ENCODE measurements at regions not wholly inside any gene's neighbourhood (a gene's known extent, or its start where the extent isn't known, plus 50 kb on each side); places are given as distances from the start of the nearest gene placed in this dataset.

DNA sequence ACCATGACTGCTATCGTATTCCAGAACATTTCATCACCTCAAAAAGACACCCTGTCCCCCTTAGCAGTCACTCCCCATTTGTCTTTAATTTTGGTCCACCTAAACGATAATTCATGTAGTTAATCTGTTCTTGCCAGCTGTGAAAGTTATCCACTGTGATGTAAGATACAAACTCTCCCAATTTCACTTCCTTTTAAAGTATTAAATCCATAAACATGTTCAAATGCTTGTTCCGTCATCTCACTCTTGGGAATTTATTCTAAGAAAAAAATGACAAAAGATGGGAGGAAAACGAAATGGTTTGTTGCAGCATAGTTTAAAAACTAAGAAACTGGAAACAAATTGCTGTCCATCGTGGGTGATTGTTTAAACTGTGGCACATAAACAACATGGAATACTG, 53.7 kb upstream of the IRF2 start:
- DNase-seq (ENCODE audit: low read depth): no peak

DNA sequence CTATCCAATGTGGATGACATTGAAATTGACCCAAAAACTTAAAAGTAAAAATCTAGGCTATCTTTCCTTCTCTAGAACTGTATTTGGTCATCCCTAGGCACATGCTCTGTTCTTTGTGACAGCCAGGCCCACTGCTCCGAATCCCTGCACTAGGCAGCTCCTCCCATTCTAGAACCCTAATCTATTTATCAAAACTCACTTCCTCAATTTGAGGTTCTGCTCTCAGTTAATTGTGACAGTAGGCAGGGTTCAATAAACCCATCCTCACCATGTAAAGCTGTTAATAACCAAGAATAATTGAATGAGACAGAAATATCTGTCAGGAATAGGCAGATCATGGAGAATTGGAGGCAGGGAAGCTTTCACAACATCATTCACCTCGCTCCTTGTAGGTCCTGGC, 51.9 kb upstream of the IRF2 start:
- no peak for DNase-seq (ENCODE audit: low read depth)
